Left lung (tissue), 4 donors: ENCODE measurements at regions not wholly inside any gene's neighbourhood (a gene's known extent, or its start where the extent isn't known, plus 50 kb on each side); places are given as distances from the start of the nearest gene placed in this dataset.

Source experiments
- ATAC-seq: fragments of 200-7000 bp; cut with Tn5 transposase; one replicate; pipeline ENCODE4 v1.9.1; 2020; ENCODE audit warnings: moderate library complexity
- DNase-seq, 4 donors: peaks; one replicate each; pipeline ENCODE4 v3.0.0-alpha.2; 2013 to 2020
- H3K27ac ChIP-seq, 2 donors: fragments of 200-600 bp; sonication (generic) in 1 of 2; one replicate each; pipeline versions ENCODE4 v1.5.0 to v1.8.0; 2020 to 2021
- H3K27me3 ChIP-seq, 2 donors: fragments of 200-600 bp; sonication (generic) in 1 of 2; one replicate each; pipeline versions ENCODE4 v1.5.0 to v1.8.0; 2020 to 2021
- H3K36me3 ChIP-seq, 2 donors: fragments of 200-600 bp; sonication (generic) in 1 of 2; one replicate each; pipeline versions ENCODE4 v1.5.0 to v1.8.0; 2020 to 2021
- H3K4me1 ChIP-seq, 2 donors: fragments of 200-600 bp; one replicate each; pipeline ENCODE4 v1.8.0; 2021
- H3K4me3 ChIP-seq, 2 donors: fragments of 200-600 bp; sonication (generic) in 1 of 2; one replicate each; pipeline versions ENCODE4 v1.5.0 to v1.8.0; 2020 to 2021; ENCODE audit warnings: mild to moderate bottlenecking in 1 of 2
- H3K9me3 ChIP-seq, 2 donors: fragments of 200-600 bp; sonication (generic) in 1 of 2; one replicate each; pipeline versions ENCODE4 v1.5.0 to v1.8.0; 2020 to 2021
- intact Hi-C, 2 donors: fragments of 100-400 bp; cut with DNase I; formaldehyde crosslinking; loops; one replicate each; pipeline versions ENCODE4 v1.11.2 to v1.14.2; 2022
- TF ChIP-seq, protein P1 (sequence below), 2 donors: fragments of 200-600 bp; sonication (generic) in 1 of 2; IDR thresholded peaks; one replicate each; pipeline versions ENCODE4 v1.5.0 to v1.8.0; 2021; ENCODE audit warnings: antibody characterized with exemption in 2 of 2
- donor health status: DM: no; HTN: yes; CAD: no.
- donor health status: DM: no; HTN: no; CAD: no.

- Histone ChIP-seq H3K4me3 (no peak overlapping the region), H3K36me3 (no peaks in the 10 kb centered on the region), H3K4me1 (no peaks in the 10 kb centered on the region), H3K9me3 (no peaks in the 10 kb centered on the region), H3K27ac (no peak overlapping the region), H3K27me3 (peaks cover 0 to 35% of the 10 kb centered on the region in 2 donors)
- intact Hi-C loops = no loop called here
- TF ChIP-seq, protein P1, sequence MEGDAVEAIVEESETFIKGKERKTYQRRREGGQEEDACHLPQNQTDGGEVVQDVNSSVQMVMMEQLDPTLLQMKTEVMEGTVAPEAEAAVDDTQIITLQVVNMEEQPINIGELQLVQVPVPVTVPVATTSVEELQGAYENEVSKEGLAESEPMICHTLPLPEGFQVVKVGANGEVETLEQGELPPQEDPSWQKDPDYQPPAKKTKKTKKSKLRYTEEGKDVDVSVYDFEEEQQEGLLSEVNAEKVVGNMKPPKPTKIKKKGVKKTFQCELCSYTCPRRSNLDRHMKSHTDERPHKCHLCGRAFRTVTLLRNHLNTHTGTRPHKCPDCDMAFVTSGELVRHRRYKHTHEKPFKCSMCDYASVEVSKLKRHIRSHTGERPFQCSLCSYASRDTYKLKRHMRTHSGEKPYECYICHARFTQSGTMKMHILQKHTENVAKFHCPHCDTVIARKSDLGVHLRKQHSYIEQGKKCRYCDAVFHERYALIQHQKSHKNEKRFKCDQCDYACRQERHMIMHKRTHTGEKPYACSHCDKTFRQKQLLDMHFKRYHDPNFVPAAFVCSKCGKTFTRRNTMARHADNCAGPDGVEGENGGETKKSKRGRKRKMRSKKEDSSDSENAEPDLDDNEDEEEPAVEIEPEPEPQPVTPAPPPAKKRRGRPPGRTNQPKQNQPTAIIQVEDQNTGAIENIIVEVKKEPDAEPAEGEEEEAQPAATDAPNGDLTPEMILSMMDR (IDR thresholded peaks at IDR 0.05) = no peak
- ATAC-seq = no peak
- DNase-seq = no peak
These were observed 171.0 kb downstream of the BMP7 start for GRCh38 chr20:57095426-57095825.

DNA sequence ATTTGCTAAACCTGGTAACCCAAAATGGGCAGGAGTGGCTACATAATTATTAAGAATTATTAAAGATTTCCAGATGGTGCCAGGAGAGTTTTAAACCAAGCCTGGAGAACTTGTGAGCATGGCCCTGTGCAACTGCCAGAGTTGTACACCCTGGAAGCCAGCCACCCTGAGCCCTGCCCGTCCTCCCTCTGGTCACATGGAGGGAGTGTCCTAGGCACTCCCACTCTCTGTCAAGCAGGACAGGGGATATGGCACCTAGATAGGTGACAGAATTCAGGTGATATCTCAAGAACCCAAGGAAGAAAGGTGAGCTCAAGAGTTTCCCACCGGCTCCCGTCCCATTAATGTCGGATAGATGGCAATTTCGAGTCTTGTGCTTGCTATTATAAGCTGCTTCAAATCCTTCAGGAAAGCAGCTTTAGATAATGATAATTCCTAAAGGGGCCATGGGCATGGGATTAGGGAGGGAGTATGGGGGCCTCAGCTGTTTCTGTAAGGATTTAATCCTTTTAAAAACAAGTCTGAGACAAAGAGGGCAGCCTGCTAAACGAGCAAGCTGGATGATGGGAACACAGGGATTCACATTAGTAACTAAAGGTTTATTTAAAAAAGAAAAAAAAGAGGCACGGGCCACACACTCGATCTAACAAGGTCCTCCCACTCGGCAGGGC, 169.1 kb downstream of the BMP7 start:
- peaks cover 0 to 23% of the 10 kb centered on the region in 2 donors for H3K27me3 ChIP-seq
- intact Hi-C loops = no loop called here
- DNase-seq (no peak), ATAC-seq (no peak)
- no peaks in the 10 kb centered on the region for H3K4me1 ChIP-seq
- H3K4me3 ChIP-seq = no peak overlapping the region
- no peaks in the 10 kb centered on the region for H3K36me3 ChIP-seq
- H3K9me3 ChIP-seq = no peaks in the 10 kb centered on the region
- TF ChIP-seq, protein P1 (IDR thresholded peaks at IDR 0.05) = no peak
- no peak overlapping the region for H3K27ac ChIP-seq

DNA sequence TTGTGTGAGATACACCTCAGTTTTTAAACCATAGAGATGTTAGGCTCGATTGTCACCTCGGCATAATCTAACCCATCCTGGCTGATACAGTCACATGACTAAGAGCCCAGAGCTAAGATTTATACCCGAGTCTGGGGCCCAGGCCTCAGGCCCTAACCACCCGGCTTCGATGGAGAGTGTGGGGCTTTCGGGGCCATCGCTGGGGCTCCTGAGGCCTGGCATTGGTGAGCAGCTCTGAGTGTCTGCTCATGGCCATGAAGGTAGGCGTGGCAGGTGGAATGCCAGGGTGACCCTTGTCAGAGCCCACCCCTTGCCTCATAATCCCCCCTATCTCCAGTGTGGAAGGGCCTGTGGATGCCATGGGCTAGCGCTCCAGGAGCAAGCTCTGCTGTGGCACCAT, 164.3 kb downstream of the BMP7 start:
- intact Hi-C loops = no loop called here
- no peak for DNase-seq
- Histone ChIP-seq H3K4me3 (no peak overlapping the region), H3K9me3 (no peaks in the 10 kb centered on the region), H3K27ac (no peak overlapping the region), H3K4me1 (no peaks in the 10 kb centered on the region), H3K27me3 (peaks cover 0 to 14% of the 10 kb centered on the region in 2 donors), H3K36me3 (no peaks in the 10 kb centered on the region)
- no peak for ATAC-seq
- TF ChIP-seq, protein P1 (IDR thresholded peaks at IDR 0.05) = no peak

DNA sequence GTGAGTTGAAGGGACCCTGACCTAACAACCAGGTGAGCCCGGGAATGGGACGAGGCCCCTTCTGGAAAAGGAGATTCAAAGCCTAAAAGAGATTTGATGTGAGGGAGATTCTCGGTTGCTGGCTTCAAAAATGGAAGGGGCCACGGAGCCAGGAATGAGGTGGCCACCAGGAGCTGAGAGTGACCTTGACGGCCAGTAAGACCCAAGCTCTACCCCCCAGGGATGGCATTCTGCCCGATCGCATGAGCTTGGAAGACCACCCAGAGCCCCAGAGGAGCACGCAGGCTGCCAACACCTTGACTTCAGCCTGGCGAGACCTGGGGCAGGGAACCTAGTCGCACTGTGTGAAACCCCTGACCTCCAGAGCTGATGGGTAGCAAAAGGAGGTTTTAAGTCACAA, 163.9 kb downstream of the BMP7 start:
- Histone ChIP-seq H3K4me3 (no peak overlapping the region), H3K4me1 (no peaks in the 10 kb centered on the region), H3K27ac (no peak overlapping the region), H3K9me3 (no peaks in the 10 kb centered on the region), H3K27me3 (peaks cover 0 to 12% of the 10 kb centered on the region in 2 donors), H3K36me3 (no peaks in the 10 kb centered on the region)
- intact Hi-C loops = no loop called here
- TF ChIP-seq, protein P1 (IDR thresholded peaks at IDR 0.05) = no peak
- no peak for DNase-seq
- ATAC-seq = no peak

- ATAC-seq = no peak
- Histone ChIP-seq H3K27me3 (peaks cover 0 to 9% of the 10 kb centered on the region in 2 donors), H3K4me3 (no peak overlapping the region), H3K27ac (no peak overlapping the region), H3K9me3 (no peaks in the 10 kb centered on the region), H3K4me1 (no peaks in the 10 kb centered on the region), H3K36me3 (no peaks in the 10 kb centered on the region)
- intact Hi-C loops = no loop called here
- TF ChIP-seq, protein P1 (IDR thresholded peaks at IDR 0.05) = no peak
- no peak for DNase-seq
These were observed 163.2 kb downstream of the BMP7 start for GRCh38 chr20:57103146-57103800.
